Esophagus (tissue), 2 donors: ENCODE measurements at regions not wholly inside any gene's neighbourhood (a gene's known extent, or its start where the extent isn't known, plus 50 kb on each side); places are given as distances from the start of the nearest gene placed in this dataset.

Experiments used
- H3K27ac ChIP-seq, 2 donors: one replicate each; pipeline ENCODE4 v1.5.1; 2013; ENCODE audit warnings: low read depth in 2 of 2, mild to moderate bottlenecking in 2 of 2, inconsistent platforms in 1 of 2, low read length in 1 of 2, moderate library complexity in 1 of 2
- H3K27me3 ChIP-seq, 2 donors: one replicate each; pipeline ENCODE4 v1.6.1; 2013; ENCODE audit warnings: low read length in 2 of 2, control low read depth in 1 of 2, mild to moderate bottlenecking in 1 of 2; ENCODE audit not compliant: insufficient read depth in 2 of 2, control insufficient read depth in 1 of 2
- H3K36me3 ChIP-seq, 2 donors: one replicate each; pipeline ENCODE4 v1.6.1; 2013; ENCODE audit warnings: low read length in 1 of 2; ENCODE audit not compliant: control insufficient read depth in 2 of 2, insufficient read depth in 2 of 2
- H3K4me1 ChIP-seq, 2 donors: one replicate each; pipeline ENCODE4 v1.6.1; 2013; ENCODE audit warnings: low read length in 1 of 2; ENCODE audit not compliant: control insufficient read depth in 2 of 2, insufficient read depth in 2 of 2
- H3K4me3 ChIP-seq, 2 donors: one replicate each; pipeline ENCODE4 v1.5.1; 2013; ENCODE audit warnings: low read length in 2 of 2, mild to moderate bottlenecking in 2 of 2, low read depth in 1 of 2, moderate library complexity in 1 of 2
- H3K9me3 ChIP-seq, 2 donors: one replicate each; pipeline ENCODE4 v1.6.1; 2013; ENCODE audit warnings: mild to moderate bottlenecking in 2 of 2, low read depth in 1 of 2, low read length in 1 of 2, moderate library complexity in 1 of 2; ENCODE audit not compliant: control insufficient read depth in 2 of 2, insufficient read depth in 1 of 2
- WGBS, 2 donors: extraction: QIAGEN DNeasy Blood & Tissue Kit; methylation state at CpG; one replicate each; pipeline ENCODE4 v1.1.7; 2013; 5-methylcytosine and 5-hydroxymethylcytosine counted together
- donor health status: healthy with polysubstance abuse.
- donor health status: Bipolar disorder and iron deficiency.

DNA sequence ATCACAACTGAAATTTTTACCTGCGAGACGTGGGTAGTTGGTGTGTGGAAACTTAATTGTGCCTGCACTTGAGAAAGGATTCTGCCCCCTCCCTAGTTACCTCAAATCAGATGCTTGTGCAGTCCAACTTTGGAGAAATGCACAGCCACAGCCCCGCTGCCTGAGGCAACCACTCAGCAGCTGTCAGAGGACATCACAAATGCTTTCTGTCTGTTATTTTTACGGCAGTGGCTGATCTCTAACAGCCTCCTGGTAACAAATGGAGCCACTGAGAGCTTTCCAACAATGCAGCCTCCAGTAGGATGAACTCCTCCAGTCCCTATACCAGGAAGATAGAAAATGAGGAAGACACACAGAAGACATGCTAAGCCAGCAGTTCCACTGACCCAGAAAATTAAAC, 712.2 kb upstream of the GHITM start:
- no peaks in the 10 kb centered on the region for H3K36me3 ChIP-seq
- H3K27ac ChIP-seq, result no peak overlapping the region
- WGBS, 2 donors, result 69 to 76% methylated on average over 4 of the region's 4 CpGs
- no peaks in the 10 kb centered on the region for H3K9me3 ChIP-seq
- no peaks in the 10 kb centered on the region for H3K27me3 ChIP-seq
- no peaks in the 10 kb centered on the region for H3K4me1 ChIP-seq
- no peak overlapping the region for H3K4me3 ChIP-seq

- Histone ChIP-seq H3K4me1 (no peaks in the 10 kb centered on the region), H3K36me3 (no peaks in the 10 kb centered on the region), H3K9me3 (no peaks in the 10 kb centered on the region), H3K27ac (no peak overlapping the region), H3K4me3 (no peak overlapping the region), H3K27me3 (no peaks in the 10 kb centered on the region)
- WGBS, 2 donors, result 70 to 74% methylated on average over 8 of the region's 8 CpGs
Observed at GRCh38 chr10:83432261-83433045, 706.9 kb upstream of the GHITM start.

GRCh38 chr10:83433705-83434104, 705.6 kb upstream of the GHITM start:
- H3K36me3 ChIP-seq, result no peaks in the 10 kb centered on the region
- H3K4me3 ChIP-seq, result no peak overlapping the region
- H3K27ac ChIP-seq, result no peak overlapping the region
- no peaks in the 10 kb centered on the region for H3K27me3 ChIP-seq
- 68 to 73% methylated on average over 4 of the region's 4 CpGs for WGBS, 2 donors
- H3K4me1 ChIP-seq, result no peaks in the 10 kb centered on the region
- H3K9me3 ChIP-seq, result no peaks in the 10 kb centered on the region

DNA sequence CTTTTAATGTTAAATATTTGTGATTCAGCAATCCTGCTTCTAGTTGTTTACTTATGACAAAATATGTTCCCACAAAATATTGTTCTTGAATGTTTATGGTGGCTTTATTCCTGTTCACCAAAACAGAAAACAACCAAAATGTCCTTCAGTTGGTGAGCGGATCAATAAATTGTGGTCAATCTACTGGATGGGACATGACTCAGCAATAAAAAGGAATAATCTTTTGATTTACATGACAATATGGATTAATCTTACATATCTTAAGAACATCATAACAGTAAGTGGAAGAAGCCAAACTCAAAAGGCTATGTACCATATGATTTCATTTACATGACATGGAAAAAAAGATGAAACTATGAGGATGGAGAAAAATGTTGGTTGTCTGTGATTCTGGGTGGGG, 691.3 kb upstream of the GHITM start:
- no peaks in the 10 kb centered on the region for H3K27me3 ChIP-seq
- no peaks in the 10 kb centered on the region for H3K4me1 ChIP-seq
- no peak overlapping the region for H3K27ac ChIP-seq
- H3K4me3 ChIP-seq, result no peak overlapping the region
- no peaks in the 10 kb centered on the region for H3K36me3 ChIP-seq
- 90 to 92% methylated on average over 1 of the region's 1 CpG for WGBS, 2 donors
- H3K9me3 ChIP-seq, result no peaks in the 10 kb centered on the region

GRCh38 chr10:83458611-83459010, 680.7 kb upstream of the GHITM start:
- no peaks in the 10 kb centered on the region for H3K36me3 ChIP-seq
- no peak overlapping the region for H3K27ac ChIP-seq
- no peak overlapping the region for H3K4me3 ChIP-seq
- H3K9me3 ChIP-seq, result no peaks in the 10 kb centered on the region
- H3K27me3 ChIP-seq, result no peaks in the 10 kb centered on the region
- WGBS, 2 donors, result 83 to 92% methylated on average over 13 of the region's 13 CpGs
- no peaks in the 10 kb centered on the region for H3K4me1 ChIP-seq

DNA sequence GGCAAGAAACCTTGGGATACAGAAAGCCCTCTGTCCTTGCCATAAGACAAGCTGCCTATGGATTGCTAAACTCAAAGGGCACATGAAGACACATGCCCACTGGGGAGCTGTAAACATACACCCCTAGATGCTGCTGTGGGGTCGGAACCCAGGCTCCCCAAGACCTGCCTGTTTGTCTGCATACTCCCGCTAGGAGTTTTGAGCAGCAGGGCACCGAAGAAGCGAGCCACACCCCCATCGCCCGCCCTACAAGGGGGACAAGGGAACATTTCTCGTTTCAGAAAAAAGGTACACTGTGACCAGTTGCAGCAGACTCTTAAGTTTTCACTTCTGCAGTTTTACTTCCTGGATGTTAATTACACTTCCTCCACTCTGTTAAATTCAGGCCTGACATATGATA, 680.2 kb upstream of the GHITM start:
- H3K9me3 ChIP-seq, result no peaks in the 10 kb centered on the region
- WGBS, 2 donors, result 86 to 90% methylated on average over 7 of the region's 7 CpGs
- no peaks in the 10 kb centered on the region for H3K4me1 ChIP-seq
- H3K27me3 ChIP-seq, result no peaks in the 10 kb centered on the region
- no peaks in the 10 kb centered on the region for H3K36me3 ChIP-seq
- no peak overlapping the region for H3K4me3 ChIP-seq
- no peak overlapping the region for H3K27ac ChIP-seq

DNA sequence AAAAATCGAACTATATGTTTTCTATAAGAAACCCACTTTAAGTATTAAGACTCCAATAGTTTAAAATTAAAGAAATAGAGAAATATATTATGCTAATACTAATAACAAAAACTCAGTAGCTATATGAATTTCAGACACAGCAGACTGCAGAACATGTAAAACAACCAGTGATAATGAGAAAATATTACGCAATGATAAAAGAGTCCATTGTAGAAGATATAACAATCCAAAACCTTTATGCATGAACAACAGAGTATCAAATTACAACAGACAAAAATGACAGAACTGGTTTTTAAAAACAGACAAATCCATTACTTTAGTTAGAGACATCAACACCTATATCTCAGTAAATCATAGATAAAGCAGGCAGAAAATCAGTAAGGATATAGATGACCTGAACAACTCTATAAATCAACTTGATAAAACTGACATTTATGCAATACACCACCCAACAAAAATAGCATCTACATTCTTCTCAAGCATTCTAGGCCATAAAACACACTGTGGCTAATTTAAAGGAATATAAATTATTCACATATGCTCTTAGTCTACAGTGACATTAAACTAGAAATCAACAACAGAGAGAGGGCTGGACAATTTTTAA, 669.5 kb upstream of the GHITM start:
- Histone ChIP-seq H3K9me3 (no peaks in the 10 kb centered on the region), H3K27me3 (no peaks in the 10 kb centered on the region), H3K27ac (no peak overlapping the region), H3K4me1 (no peaks in the 10 kb centered on the region), H3K4me3 (no peak overlapping the region), H3K36me3 (no peaks in the 10 kb centered on the region)
- 65 to 90% methylated on average over 2 of the region's 2 CpGs for WGBS, 2 donors

GRCh38 chr10:83476211-83476610, 663.1 kb upstream of the GHITM start:
- H3K36me3 ChIP-seq, result no peaks in the 10 kb centered on the region
- no peaks in the 10 kb centered on the region for H3K27me3 ChIP-seq
- H3K4me3 ChIP-seq, result no peak overlapping the region
- no peak overlapping the region for H3K27ac ChIP-seq
- H3K9me3 ChIP-seq, result no peaks in the 10 kb centered on the region
- no peaks in the 10 kb centered on the region for H3K4me1 ChIP-seq
- 82 to 84% methylated on average over 6 of the region's 6 CpGs for WGBS, 2 donors

- no peak overlapping the region for H3K4me3 ChIP-seq
- no peaks in the 10 kb centered on the region for H3K4me1 ChIP-seq
- H3K36me3 ChIP-seq, result no peaks in the 10 kb centered on the region
- H3K27me3 ChIP-seq, result no peaks in the 10 kb centered on the region
- 71 to 80% methylated on average over 1 of the region's 1 CpG for WGBS, 2 donors
- no peaks in the 10 kb centered on the region for H3K9me3 ChIP-seq
- H3K27ac ChIP-seq, result no peak overlapping the region
Observed at GRCh38 chr10:83489161-83489560, 650.1 kb upstream of the GHITM start.

DNA sequence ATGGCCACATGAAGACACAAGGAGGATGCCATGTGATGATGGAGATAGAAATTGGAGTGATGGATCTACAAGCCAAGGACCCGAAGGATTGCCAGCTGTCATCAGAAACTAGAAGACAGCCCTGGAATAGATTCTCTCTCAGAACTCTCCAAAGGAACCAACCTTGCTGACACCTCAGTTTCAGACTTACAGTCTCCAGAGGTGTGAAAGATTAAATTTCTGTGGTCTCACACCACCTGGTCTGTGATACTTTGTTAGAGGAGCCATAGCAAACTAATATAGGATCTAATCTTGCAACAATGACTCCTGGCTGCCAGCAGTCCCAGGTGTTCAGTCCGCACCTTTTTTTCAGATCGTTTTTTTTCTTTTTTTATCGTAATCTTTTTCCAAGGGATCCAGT, 647.3 kb upstream of the GHITM start:
- Histone ChIP-seq H3K9me3 (no peaks in the 10 kb centered on the region), H3K27ac (no peak overlapping the region), H3K4me3 (no peak overlapping the region), H3K36me3 (no peaks in the 10 kb centered on the region), H3K27me3 (no peaks in the 10 kb centered on the region), H3K4me1 (no peaks in the 10 kb centered on the region)
- 68 to 92% methylated on average over 4 of the region's 4 CpGs for WGBS, 2 donors
